ENCODE measurements at regions not wholly inside any gene's neighbourhood (a gene's known extent, or its start where the extent isn't known, plus 50 kb on each side); places are given as distances from the start of the nearest gene placed in this dataset.

DNA sequence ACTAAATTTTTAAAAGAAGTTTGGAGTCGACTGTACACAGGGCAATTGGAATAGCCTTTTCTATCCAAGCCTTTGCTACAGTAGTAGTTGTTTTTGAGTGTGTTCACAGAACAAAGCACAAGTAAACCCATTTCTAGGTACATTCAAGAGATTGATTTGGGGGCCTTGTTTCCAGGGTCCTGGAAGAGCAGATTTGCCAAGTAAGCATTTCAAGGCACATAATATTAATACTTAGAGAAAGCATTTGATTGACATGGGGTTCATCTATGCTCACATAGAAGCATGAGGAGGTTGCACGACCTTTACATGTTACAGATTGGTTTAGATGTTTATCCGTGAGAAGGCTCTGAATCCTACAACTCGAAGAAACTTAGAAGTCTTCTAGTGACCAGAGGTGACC lies 324.1 kb downstream of the MYCN start:
- no peak for DNase-seq (ENCODE audit: low read depth)
- TF ChIP-seq, protein P1, sequence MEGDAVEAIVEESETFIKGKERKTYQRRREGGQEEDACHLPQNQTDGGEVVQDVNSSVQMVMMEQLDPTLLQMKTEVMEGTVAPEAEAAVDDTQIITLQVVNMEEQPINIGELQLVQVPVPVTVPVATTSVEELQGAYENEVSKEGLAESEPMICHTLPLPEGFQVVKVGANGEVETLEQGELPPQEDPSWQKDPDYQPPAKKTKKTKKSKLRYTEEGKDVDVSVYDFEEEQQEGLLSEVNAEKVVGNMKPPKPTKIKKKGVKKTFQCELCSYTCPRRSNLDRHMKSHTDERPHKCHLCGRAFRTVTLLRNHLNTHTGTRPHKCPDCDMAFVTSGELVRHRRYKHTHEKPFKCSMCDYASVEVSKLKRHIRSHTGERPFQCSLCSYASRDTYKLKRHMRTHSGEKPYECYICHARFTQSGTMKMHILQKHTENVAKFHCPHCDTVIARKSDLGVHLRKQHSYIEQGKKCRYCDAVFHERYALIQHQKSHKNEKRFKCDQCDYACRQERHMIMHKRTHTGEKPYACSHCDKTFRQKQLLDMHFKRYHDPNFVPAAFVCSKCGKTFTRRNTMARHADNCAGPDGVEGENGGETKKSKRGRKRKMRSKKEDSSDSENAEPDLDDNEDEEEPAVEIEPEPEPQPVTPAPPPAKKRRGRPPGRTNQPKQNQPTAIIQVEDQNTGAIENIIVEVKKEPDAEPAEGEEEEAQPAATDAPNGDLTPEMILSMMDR (IDR thresholded peaks at IDR 0.05; ENCODE audit: control insufficient read depth, extremely low read depth, insufficient read depth): no peak
- H3K4me3 ChIP-seq (ENCODE audit: low read depth, low read length): no peak overlapping the region

- TF ChIP-seq, protein P1 (IDR thresholded peaks at IDR 0.05; ENCODE audit: control insufficient read depth, extremely low read depth, insufficient read depth): no peak
- H3K4me3 ChIP-seq (ENCODE audit: low read depth, low read length): no peak overlapping the region
- no peak for DNase-seq (ENCODE audit: low read depth)
Observed at GRCh38 chr2:16263241-16263890, 323.0 kb downstream of the MYCN start.

GRCh38 chr2:16262526-16263178 lies 322.3 kb downstream of the MYCN start:
- no peak for DNase-seq (ENCODE audit: low read depth)
- TF ChIP-seq, protein P1 (IDR thresholded peaks at IDR 0.05; ENCODE audit: control insufficient read depth, extremely low read depth, insufficient read depth): no peak
- H3K4me3 ChIP-seq (ENCODE audit: low read depth, low read length): no peak overlapping the region

DNA sequence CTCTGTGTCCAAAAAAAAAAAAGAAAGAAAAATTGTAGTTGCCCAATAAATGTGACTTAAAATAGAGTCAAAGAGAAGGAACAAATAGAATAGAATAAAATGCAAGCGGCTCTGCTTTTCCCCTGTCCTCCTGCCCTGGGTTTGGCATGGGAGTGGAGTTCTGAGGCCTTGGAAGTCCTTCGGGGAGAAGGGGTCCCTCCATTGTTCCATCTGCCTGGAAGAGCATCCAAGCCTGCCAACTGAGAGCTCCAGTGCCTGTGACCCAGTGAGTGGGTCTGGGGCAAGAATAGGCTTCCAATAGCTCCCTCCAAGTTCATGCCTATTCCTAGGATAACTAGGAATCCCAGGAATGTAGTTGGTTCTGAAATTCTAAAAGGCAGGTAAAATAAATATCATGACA lies 321.4 kb downstream of the MYCN start:
- TF ChIP-seq, protein P1 (IDR thresholded peaks at IDR 0.05; ENCODE audit: control insufficient read depth, extremely low read depth, insufficient read depth): no peak
- H3K4me3 ChIP-seq (ENCODE audit: low read depth, low read length): no peak overlapping the region
- no peak for DNase-seq (ENCODE audit: low read depth)

DNA sequence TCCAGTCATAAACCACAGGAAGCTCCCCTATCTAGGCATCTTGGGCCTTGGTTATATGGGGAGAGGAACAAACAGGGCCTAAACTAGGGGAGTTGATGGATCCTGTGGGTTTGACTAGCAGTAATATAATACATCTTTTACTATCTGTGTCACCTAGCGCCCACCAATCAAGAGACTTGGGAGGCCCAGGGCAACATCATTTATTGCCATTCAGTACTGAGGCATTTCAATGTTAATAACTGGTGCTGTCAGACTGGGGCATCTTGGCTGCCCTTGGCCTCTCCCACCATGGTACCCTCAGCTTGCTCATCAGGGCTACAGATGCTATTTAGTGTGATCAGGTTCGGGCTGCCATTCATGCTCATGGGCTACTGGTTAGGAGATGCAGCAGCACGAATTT lies 320.7 kb downstream of the MYCN start:
- TF ChIP-seq, protein P1 (IDR thresholded peaks at IDR 0.05; ENCODE audit: control insufficient read depth, extremely low read depth, insufficient read depth): no peak
- no peak for DNase-seq (ENCODE audit: low read depth)
- no peak overlapping the region for H3K4me3 ChIP-seq (ENCODE audit: low read depth, low read length)

DNA sequence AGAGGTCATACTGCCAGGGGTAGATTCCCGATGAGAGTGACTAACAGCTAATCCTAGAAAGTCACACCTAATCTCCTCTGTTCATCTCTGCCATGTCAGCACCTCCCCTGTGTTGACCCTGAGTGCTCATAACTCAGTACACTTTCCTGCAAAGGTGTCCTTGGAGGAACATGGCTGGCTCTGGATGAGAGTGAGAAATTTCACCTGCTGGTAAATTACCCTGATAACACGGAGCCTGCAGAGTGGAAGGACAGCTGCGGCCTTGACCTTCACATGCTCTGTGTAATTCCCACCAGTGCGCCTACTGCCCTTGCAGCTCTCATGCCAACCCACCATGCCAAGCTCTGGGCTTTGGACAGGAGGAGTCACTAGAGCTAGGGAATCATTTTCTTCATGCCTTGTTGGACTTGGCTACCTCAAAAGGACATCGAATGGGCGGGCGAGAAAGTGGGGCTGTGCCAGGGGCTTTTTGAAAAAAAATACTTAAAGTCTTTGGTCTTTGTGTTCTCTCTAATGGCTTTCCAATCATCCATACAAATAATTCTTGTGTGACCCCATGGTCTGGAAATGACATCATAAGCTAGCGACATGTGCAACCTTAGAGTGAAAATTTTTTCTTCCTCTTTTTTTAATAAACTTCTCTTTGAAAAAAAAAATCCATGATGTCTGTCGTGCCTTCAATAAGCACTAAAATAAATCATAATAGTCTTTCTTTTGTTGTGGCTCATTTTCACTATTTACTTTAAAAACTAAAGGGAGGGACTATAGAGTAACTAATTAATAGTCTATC lies 319.9 kb downstream of the MYCN start:
- DNase-seq (ENCODE audit: low read depth): no peak
- no peak overlapping the region for H3K4me3 ChIP-seq (ENCODE audit: low read depth, low read length)
- TF ChIP-seq, protein P1 (IDR thresholded peaks at IDR 0.05; ENCODE audit: control insufficient read depth, extremely low read depth, insufficient read depth): no peak

All from LNCaP clone FGC (cell line).